ENCODE measurements at regions not wholly inside any gene's neighbourhood (a gene's known extent, or its start where the extent isn't known, plus 50 kb on each side); places are given as distances from the start of the nearest gene placed in this dataset.

- H3K27me3 Mint-ChIP-seq (ENCODE audit: unreplicated experiment): peaks cover 2% of the 10 kb centered on the region
- H3K9me3 Mint-ChIP-seq (ENCODE audit: unreplicated experiment): peaks cover 2% of the 10 kb centered on the region
- no peaks in the 10 kb centered on the region for H3K4me1 Mint-ChIP-seq (ENCODE audit: low read depth, unreplicated experiment)
- H3K36me3 Mint-ChIP-seq (ENCODE audit: unreplicated experiment): no peaks in the 10 kb centered on the region
- TF ChIP-seq, protein P1, sequence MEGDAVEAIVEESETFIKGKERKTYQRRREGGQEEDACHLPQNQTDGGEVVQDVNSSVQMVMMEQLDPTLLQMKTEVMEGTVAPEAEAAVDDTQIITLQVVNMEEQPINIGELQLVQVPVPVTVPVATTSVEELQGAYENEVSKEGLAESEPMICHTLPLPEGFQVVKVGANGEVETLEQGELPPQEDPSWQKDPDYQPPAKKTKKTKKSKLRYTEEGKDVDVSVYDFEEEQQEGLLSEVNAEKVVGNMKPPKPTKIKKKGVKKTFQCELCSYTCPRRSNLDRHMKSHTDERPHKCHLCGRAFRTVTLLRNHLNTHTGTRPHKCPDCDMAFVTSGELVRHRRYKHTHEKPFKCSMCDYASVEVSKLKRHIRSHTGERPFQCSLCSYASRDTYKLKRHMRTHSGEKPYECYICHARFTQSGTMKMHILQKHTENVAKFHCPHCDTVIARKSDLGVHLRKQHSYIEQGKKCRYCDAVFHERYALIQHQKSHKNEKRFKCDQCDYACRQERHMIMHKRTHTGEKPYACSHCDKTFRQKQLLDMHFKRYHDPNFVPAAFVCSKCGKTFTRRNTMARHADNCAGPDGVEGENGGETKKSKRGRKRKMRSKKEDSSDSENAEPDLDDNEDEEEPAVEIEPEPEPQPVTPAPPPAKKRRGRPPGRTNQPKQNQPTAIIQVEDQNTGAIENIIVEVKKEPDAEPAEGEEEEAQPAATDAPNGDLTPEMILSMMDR (IDR thresholded peaks at IDR 0.05; ENCODE audit: partially characterized antibody, unreplicated experiment): no peak
- H3K4me3 Mint-ChIP-seq (ENCODE audit: unreplicated experiment): no peak overlapping the region
- DNase-seq: no peak
- no peak overlapping the region for H3K27ac Mint-ChIP-seq (ENCODE audit: unreplicated experiment)
Observed at GRCh38 chr5:38709678-38710306, 136.0 kb upstream of the OSMR start.

GRCh38 chr5:38710627-38711026, 135.2 kb upstream of the OSMR start:
- Mint-ChIP-seq H3K36me3 (ENCODE audit: unreplicated experiment) (no peaks in the 10 kb centered on the region), H3K9me3 (ENCODE audit: unreplicated experiment) (no peaks in the 10 kb centered on the region), H3K27me3 (ENCODE audit: unreplicated experiment) (peaks cover 2% of the 10 kb centered on the region), H3K4me1 (ENCODE audit: low read depth, unreplicated experiment) (peaks cover under 1% of the 10 kb centered on the region), H3K27ac (ENCODE audit: unreplicated experiment) (no peak overlapping the region), H3K4me3 (ENCODE audit: unreplicated experiment) (no peak overlapping the region)
- DNase-seq: no peak
- TF ChIP-seq, protein P1 (IDR thresholded peaks at IDR 0.05; ENCODE audit: partially characterized antibody, unreplicated experiment): no peak

DNA sequence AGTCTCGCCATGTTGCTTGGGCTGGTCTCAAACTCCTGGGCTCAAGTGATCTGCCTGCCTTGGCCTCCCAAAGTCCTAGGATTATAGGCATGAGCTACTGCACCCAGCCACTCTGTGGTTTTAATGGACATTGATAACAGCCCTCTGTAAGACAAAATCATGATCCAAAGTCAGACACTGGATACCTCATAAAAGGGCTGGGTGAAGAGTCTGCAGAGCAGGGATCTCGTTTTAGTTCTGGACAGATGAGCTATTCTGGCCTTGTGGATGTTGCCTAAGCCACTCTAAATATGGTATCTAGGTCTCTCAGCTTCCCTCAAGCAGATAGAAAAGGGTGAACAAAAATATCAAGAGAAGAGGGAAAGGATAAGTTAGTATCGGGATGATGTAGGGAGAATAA, 133.4 kb upstream of the OSMR start:
- DNase-seq: no peak
- no peaks in the 10 kb centered on the region for H3K36me3 Mint-ChIP-seq (ENCODE audit: unreplicated experiment)
- H3K4me1 Mint-ChIP-seq (ENCODE audit: low read depth, unreplicated experiment): peaks cover 9% of the 10 kb centered on the region
- H3K9me3 Mint-ChIP-seq (ENCODE audit: unreplicated experiment): no peaks in the 10 kb centered on the region
- H3K27me3 Mint-ChIP-seq (ENCODE audit: unreplicated experiment): peaks cover 2% of the 10 kb centered on the region
- no peak overlapping the region for H3K4me3 Mint-ChIP-seq (ENCODE audit: unreplicated experiment)
- H3K27ac Mint-ChIP-seq (ENCODE audit: unreplicated experiment): no peak overlapping the region
- TF ChIP-seq, protein P1 (IDR thresholded peaks at IDR 0.05; ENCODE audit: partially characterized antibody, unreplicated experiment): no peak

- Mint-ChIP-seq H3K9me3 (ENCODE audit: unreplicated experiment) (peaks cover 13% of the 10 kb centered on the region), H3K27ac (ENCODE audit: unreplicated experiment) (no peak overlapping the region), H3K36me3 (ENCODE audit: unreplicated experiment) (no peaks in the 10 kb centered on the region), H3K27me3 (ENCODE audit: unreplicated experiment) (peaks cover 5% of the 10 kb centered on the region), H3K4me3 (ENCODE audit: unreplicated experiment) (no peak overlapping the region), H3K4me1 (ENCODE audit: low read depth, unreplicated experiment) (peaks cover 20% of the 10 kb centered on the region)
- TF ChIP-seq, protein P1 (IDR thresholded peaks at IDR 0.05; ENCODE audit: partially characterized antibody, unreplicated experiment): no peak
- no peak for DNase-seq
Observed at GRCh38 chr5:38714240-38714639, 131.6 kb upstream of the OSMR start.

DNA sequence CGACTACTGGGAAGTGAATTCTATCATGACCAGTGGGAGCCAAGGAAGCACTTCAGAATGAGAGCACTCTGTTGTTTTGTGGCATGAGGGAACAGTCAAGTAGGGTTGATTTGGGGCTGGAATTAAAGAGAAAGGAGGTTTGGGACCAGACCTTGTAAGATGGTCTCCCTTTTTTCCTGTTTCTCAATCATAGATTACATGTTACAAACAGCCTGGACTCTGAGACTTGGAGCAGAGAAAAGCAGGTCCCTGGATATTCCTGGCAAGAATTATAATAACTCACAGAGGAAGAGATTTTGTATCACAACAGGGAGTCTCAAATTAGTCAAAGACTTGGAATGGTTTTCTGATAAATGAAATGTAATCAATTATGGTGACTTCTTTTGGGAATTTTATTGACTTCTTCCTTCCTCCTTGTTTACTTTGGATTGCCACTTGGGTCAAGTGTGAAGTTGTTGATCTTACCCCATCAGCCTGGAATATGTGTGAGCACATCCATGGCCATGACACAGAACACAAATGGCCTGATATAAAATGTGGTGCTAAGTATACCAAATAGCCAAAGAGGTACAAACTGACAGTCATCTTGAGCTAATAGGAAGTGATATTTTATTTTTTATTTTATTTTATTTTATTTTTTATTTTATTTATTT, 131.0 kb upstream of the OSMR start:
- Mint-ChIP-seq H3K4me3 (ENCODE audit: unreplicated experiment) (no peak overlapping the region), H3K27me3 (ENCODE audit: unreplicated experiment) (peaks cover 5% of the 10 kb centered on the region), H3K27ac (ENCODE audit: unreplicated experiment) (no peak overlapping the region), H3K9me3 (ENCODE audit: unreplicated experiment) (peaks cover 14% of the 10 kb centered on the region), H3K36me3 (ENCODE audit: unreplicated experiment) (no peaks in the 10 kb centered on the region), H3K4me1 (ENCODE audit: low read depth, unreplicated experiment) (peaks cover 26% of the 10 kb centered on the region)
- TF ChIP-seq, protein P1 (IDR thresholded peaks at IDR 0.05; ENCODE audit: partially characterized antibody, unreplicated experiment): no peak
- DNase-seq: no peak

All from glutamatergic neuron (in vitro differentiated cells).